ENCODE measurements at regions not wholly inside any gene's neighbourhood (a gene's known extent, or its start where the extent isn't known, plus 50 kb on each side); places are given as distances from the start of the nearest gene placed in this dataset.

- no peak for TF ChIP-seq CTCF (IDR thresholded peaks at IDR 0.05)
- no peak for TF ChIP-seq EP300 (IDR thresholded peaks at IDR 0.05)
Observed at GRCh38 chr3:124629497-124629896, 100.8 kb upstream of the UMPS start.
